ENCODE measurements at regions not wholly inside any gene's neighbourhood (a gene's known extent, or its start where the extent isn't known, plus 50 kb on each side); places are given as distances from the start of the nearest gene placed in this dataset.

DNA sequence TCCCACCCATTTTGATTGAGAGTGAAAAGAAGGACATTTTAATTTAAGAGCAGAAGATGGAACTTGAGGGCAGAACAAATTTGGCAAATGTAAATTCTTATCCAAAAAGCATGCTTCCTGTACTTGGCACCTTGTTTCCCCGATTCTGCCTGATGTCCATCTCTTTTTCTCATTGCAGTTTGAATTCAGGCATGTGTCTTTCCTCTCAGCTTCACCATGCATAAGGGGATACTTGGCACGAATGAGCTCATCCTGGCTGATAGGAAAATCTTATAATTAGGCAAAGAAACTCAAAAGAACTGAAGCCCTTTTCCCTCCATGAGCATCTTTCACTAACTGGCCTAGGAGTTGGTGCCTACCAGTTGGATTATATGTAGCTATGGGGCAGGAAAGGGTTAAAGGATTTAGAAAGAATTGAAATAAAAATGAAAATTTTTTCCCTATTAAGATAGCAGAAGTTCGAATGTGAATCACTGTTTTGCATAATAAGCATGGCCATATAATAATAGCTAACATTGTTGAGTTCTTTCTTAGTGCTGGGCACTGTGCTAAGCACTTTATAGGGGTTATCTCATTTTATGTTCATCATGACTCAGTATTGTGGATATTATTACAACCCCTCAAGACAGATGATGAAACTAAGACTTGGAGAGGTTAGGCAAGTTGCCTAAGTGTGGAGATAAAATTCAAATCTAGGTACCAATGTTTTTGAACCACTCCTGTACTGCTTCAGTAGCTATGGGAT, 386.6 kb downstream of the KCNRG start (continued):
- TF ChIP-seq ZNF112 (tag by site-specific recombination; IDR thresholded peaks at IDR 0.05) = no peak
- no peak for TF ChIP-seq SP2 (tag by site-specific recombination; IDR thresholded peaks at IDR 0.05)
- peak; percentile 12; the same call in 1 of the 2 replicates for TF ChIP-seq IKZF3 (tag by site-specific recombination; IDR thresholded peaks at IDR 0.05)
- no peak for TF ChIP-seq PRDM1 (tag by site-specific recombination; IDR thresholded peaks at IDR 0.05)
- TF ChIP-seq ZNF184 (tag by site-specific recombination; IDR thresholded peaks at IDR 0.05) = peak; percentile 72; the same call in 1 of the 2 replicates
- TF ChIP-seq ZNF335 (tag by site-specific recombination; conservative IDR thresholded peaks at IDR 0.05) = 0 out of 2 replicates have a peak, but pooled peaks have one; percentile 16
- TF ChIP-seq PRDM6 (tag by site-specific recombination; IDR thresholded peaks at IDR 0.05) = peak; percentile 55
- no peak for TF ChIP-seq ZNF175 (tag by site-specific recombination; IDR thresholded peaks at IDR 0.05)

DNA sequence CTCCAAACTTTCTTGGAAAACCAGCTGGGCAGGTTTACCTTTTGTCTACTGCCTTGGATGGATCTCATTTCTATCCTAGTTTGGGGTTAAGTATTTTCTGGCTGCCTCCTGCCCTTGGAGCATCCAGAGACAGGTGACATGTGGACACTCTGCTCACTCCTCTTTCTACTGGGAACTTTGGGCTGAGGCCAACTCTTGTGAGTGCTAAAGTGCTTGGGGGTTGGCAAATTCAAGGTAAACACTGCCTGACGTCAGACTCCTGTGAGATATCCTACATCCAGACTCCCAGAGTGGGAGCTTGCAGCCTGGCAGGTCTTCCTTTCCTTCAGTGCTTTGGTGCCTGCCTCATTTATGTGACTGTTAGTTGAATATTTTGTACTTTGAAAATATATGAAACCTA, 388.1 kb downstream of the KCNRG start:
- CTCF ChIA-PET = interaction anchor here (0.8 kb wide), 1 partner anchor 95 kb away, joined by 4 read pairs; no protein-coding TSS in a partner anchor
- no peaks in the 10 kb centered on the region for H3K9me3 ChIP-seq (ENCODE audit: control insufficient read depth, insufficient read depth, low read depth, low read length)
- TF ChIP-seq SP7 (tag by site-specific recombination; IDR thresholded peaks at IDR 0.05) (no peak), BCL11A (tag by site-specific recombination; IDR thresholded peaks at IDR 0.05; ENCODE audit: low read depth) (no peak), ATF2 (tag by site-specific recombination; IDR thresholded peaks at IDR 0.05; ENCODE audit: low read depth) (peak; percentile 59), ZNF184 (tag by site-specific recombination; IDR thresholded peaks at IDR 0.05) (0 out of 2 replicates have a peak, but pooled peaks have one; percentile 27), ZNF140 (tag by site-specific recombination; IDR thresholded peaks at IDR 0.05) (no peak), ZEB2 (tag by site-specific recombination; IDR thresholded peaks at IDR 0.05) (0 out of 2 replicates have a peak, but pooled peaks have one; percentile 43), ZNF558 (tag by site-specific recombination; IDR thresholded peaks at IDR 0.05) (peak; percentile 61; the same call in 1 of the 2 replicates), ZNF10 (tag by site-specific recombination; IDR thresholded peaks at IDR 0.05) (0 out of 2 replicates have a peak, but pooled peaks have one; percentile 39), SCRT1 (tag by site-specific recombination; IDR thresholded peaks at IDR 0.05; ENCODE audit: borderline replicate concordance) (no peak), ZNF423 (tag by site-specific recombination; IDR thresholded peaks at IDR 0.05) (no peak), ZNF473 (tag by site-specific recombination; IDR thresholded peaks at IDR 0.05) (no peak), ZSCAN16 (tag by site-specific recombination; IDR thresholded peaks at IDR 0.05) (no peak), ZNF677 (tag by site-specific recombination; IDR thresholded peaks at IDR 0.05) (no peak), ZNF660 (tag by site-specific recombination; IDR thresholded peaks at IDR 0.05) (0 out of 2 replicates have a peak, but pooled peaks have one; percentile 17), WT1 (tag by site-specific recombination; IDR thresholded peaks at IDR 0.05) (peak; percentile 53; the same call in 1 of the 2 replicates), ZNF404 (tag by site-specific recombination; IDR thresholded peaks at IDR 0.05) (no peak), ZNF624 (tag by site-specific recombination; IDR thresholded peaks at IDR 0.05) (no peak), OVOL3 (tag by site-specific recombination; IDR thresholded peaks at IDR 0.05) (no peak), BCL11B (tag by site-specific recombination; IDR thresholded peaks at IDR 0.05; ENCODE audit: low read depth) (no peak), KLF8 (tag by site-specific recombination; IDR thresholded peaks at IDR 0.05) (no peak), ZNF747 (tag by site-specific recombination; IDR thresholded peaks at IDR 0.05) (no peak)
- TF ChIP-seq, protein P1, sequence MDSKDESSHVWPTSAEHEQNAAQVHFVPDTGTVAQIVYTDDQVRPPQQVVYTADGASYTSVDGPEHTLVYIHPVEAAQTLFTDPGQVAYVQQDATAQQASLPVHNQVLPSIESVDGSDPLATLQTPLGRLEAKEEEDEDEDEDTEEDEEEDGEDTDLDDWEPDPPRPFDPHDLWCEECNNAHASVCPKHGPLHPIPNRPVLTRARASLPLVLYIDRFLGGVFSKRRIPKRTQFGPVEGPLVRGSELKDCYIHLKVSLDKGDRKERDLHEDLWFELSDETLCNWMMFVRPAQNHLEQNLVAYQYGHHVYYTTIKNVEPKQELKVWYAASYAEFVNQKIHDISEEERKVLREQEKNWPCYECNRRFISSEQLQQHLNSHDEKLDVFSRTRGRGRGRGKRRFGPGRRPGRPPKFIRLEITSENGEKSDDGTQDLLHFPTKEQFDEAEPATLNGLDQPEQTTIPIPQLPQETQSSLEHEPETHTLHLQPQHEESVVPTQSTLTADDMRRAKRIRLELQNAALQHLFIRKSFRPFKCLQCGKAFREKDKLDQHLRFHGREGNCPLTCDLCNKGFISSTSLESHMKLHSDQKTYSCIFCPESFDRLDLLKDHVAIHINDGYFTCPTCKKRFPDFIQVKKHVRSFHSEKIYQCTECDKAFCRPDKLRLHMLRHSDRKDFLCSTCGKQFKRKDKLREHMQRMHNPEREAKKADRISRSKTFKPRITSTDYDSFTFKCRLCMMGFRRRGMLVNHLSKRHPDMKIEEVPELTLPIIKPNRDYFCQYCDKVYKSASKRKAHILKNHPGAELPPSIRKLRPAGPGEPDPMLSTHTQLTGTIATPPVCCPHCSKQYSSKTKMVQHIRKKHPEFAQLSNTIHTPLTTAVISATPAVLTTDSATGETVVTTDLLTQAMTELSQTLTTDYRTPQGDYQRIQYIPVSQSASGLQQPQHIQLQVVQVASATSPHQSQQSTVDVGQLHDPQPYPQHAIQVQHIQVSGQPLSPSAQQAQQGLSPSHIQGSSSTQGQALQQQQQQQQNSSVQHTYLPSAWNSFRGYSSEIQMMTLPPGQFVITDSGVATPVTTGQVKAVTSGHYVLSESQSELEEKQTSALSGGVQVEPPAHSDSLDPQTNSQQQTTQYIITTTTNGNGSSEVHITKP (tag by site-specific recombination; IDR thresholded peaks at IDR 0.05) = peak; percentile 21; the same call in 1 of the 2 replicates
- TF ChIP-seq, protein P2, sequence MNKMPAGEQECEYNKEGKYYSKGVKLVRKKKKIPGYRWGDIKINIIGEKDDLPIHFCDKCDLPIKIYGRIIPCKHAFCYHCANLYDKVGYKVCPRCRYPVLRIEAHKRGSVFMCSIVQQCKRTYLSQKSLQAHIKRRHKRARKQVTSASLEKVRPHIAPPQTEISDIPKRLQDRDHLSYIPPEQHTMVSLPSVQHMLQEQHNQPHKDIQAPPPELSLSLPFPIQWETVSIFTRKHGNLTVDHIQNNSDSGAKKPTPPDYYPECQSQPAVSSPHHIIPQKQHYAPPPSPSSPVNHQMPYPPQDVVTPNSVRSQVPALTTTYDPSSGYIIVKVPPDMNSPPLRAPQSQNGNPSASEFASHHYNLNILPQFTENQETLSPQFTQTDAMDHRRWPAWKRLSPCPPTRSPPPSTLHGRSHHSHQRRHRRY (tag by site-specific recombination; IDR thresholded peaks at IDR 0.05) = no peak

More for the DNA sequence above, 388.1 kb downstream of the KCNRG start:
- no peaks in the 10 kb centered on the region for H3K36me3 ChIP-seq (ENCODE audit: control insufficient read depth in 2 of 2, insufficient read depth in 1 of 2, low read length in 2 of 2)
- POLR2A ChIA-PET = interaction anchor here (0.5 kb wide), 1 partner anchor 25 kb away, joined by 4 read pairs; no protein-coding TSS in a partner anchor
- H3K4me3 ChIP-seq (ENCODE audit: low read depth, low read length) = no peak overlapping the region
- peaks cover 6% of the 10 kb centered on the region for H3K4me1 ChIP-seq (ENCODE audit: control insufficient read depth, insufficient read depth, low read length)
- no peak overlapping the region for H3K27ac ChIP-seq (ENCODE audit: extremely low read depth, low read depth, low read length)

Measured in HEK293 (cell line).